Endodermal cell (in vitro differentiated cells): ENCODE measurements at regions not wholly inside any gene's neighbourhood (a gene's known extent, or its start where the extent isn't known, plus 50 kb on each side); places are given as distances from the start of the nearest gene placed in this dataset.

Source experiments
- DNase-seq: peaks from one replicate; pipeline ENCODE4 v3.0.0-alpha.2; 2017
- H3K27ac ChIP-seq: 2 replicates; pipeline ENCODE4 v1.5.1; 2013; ENCODE audit warnings: mild to moderate bottlenecking, low read depth, low read length, moderate library complexity
- H3K27me3 ChIP-seq: 2 replicates; pipeline ENCODE4 v1.6.1; 2013; ENCODE audit warnings: mild to moderate bottlenecking, low read length, moderate library complexity; ENCODE audit not compliant: insufficient read depth, control insufficient read depth, poor library complexity, severe bottlenecking
- H3K36me3 ChIP-seq: 2 replicates; pipeline ENCODE4 v1.7.0; 2013; ENCODE audit warnings: mild to moderate bottlenecking, low read length, moderate library complexity; ENCODE audit not compliant: control insufficient read depth, insufficient read depth
- H3K4me1 ChIP-seq: one replicate; pipeline ENCODE4 v1.7.0; 2013; ENCODE audit warnings: low read length; ENCODE audit not compliant: control insufficient read depth, insufficient read depth
- H3K4me3 ChIP-seq: 2 replicates; pipeline ENCODE4 v1.5.1; 2013; ENCODE audit warnings: mild to moderate bottlenecking, low read length, moderate library complexity
- H3K9ac ChIP-seq: 2 replicates; pipeline ENCODE4 v1.6.1; 2013; ENCODE audit warnings: mild to moderate bottlenecking, low read length, moderate library complexity; ENCODE audit not compliant: poor library complexity, severe bottlenecking; ENCODE audit errors: extremely low read depth
- H3K9me3 ChIP-seq: 2 replicates; pipeline ENCODE4 v1.6.1; 2013; ENCODE audit warnings: mild to moderate bottlenecking, low read length, moderate library complexity; ENCODE audit not compliant: control insufficient read depth
- H3K27ac Mint-ChIP-seq: 2 replicates; pipeline ENCODE4 v1.8.0; 2020; ENCODE audit warnings: mixed read lengths
- H3K27me3 Mint-ChIP-seq: 2 replicates; pipeline ENCODE4 v1.8.0; 2021; ENCODE audit warnings: mild to moderate bottlenecking, mixed read lengths; ENCODE audit not compliant: insufficient read depth
- H3K36me3 Mint-ChIP-seq: 2 replicates; pipeline ENCODE4 v1.8.0; 2020; ENCODE audit warnings: low read depth, mixed read lengths
- H3K4me1 Mint-ChIP-seq: 2 replicates; pipeline ENCODE4 v1.8.0; 2020; ENCODE audit warnings: mixed read lengths
- H3K4me3 Mint-ChIP-seq: 2 replicates; pipeline ENCODE4 v1.8.0; 2020; ENCODE audit warnings: mild to moderate bottlenecking, moderate library complexity, mixed read lengths
- H3K9me3 Mint-ChIP-seq: 2 replicates; pipeline ENCODE4 v1.8.0; 2020; ENCODE audit warnings: mild to moderate bottlenecking, mixed read lengths
- WGBS, 2 experiments: methylation state at CpG; one replicate each; pipeline versions ENCODE4 v1.1.5 to v1.1.7; 2013; ENCODE audit warnings: missing lambda C conversion rate in 2 of 2, mixed read lengths in 1 of 2; ENCODE audit not compliant: insufficient coverage in 1 of 2, insufficient read length in 1 of 2; 5-methylcytosine and 5-hydroxymethylcytosine counted together
- TF ChIP-seq, protein P1 (sequence below): fragments of 200-600 bp; sonication (generic); conservative IDR thresholded peaks from 2 replicates; pipeline ENCODE4 v1.5.0; 2021; ENCODE audit warnings: antibody characterized with exemption, mild to moderate bottlenecking

DNA sequence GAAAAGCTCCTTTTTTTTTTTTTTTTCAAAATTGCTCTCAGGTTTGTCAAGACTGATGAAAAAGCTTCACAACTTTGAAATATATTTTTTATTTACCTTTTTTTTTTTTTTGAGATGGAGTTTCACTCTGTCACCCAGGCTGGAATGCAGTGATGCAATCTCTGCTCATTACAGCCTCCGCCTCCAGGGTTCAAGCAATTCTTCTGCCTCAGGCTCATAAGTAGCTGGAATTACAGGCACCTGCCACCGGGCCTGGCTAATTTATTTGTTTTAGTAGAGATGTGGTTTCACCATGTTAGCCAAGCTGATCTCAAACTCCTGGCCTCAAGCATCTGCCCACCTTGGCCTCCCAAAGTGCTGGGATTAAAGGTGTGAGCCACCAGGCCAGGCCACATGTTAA, 1515.0 kb downstream of the OTOL1 start:
- Histone ChIP-seq H3K27me3 (no peaks in the 10 kb centered on the region), H3K27ac (no peak overlapping the region), H3K9ac (no peak overlapping the region), H3K4me3 (no peak overlapping the region), H3K9me3 (no peaks in the 10 kb centered on the region), H3K4me1 (no peaks in the 10 kb centered on the region), H3K36me3 (no peaks in the 10 kb centered on the region)
- no peak for DNase-seq
- Mint-ChIP-seq H3K4me3 (no peak overlapping the region), H3K27ac (no peak overlapping the region), H3K27me3 (no peaks in the 10 kb centered on the region), H3K9me3 (peaks cover under 1% of the 10 kb centered on the region), H3K36me3 (no peaks in the 10 kb centered on the region), H3K4me1 (no peaks in the 10 kb centered on the region)
- WGBS, 2 experiments, result 80 to 89% methylated on average over 2 of the region's 2 CpGs
- TF ChIP-seq, protein P1, sequence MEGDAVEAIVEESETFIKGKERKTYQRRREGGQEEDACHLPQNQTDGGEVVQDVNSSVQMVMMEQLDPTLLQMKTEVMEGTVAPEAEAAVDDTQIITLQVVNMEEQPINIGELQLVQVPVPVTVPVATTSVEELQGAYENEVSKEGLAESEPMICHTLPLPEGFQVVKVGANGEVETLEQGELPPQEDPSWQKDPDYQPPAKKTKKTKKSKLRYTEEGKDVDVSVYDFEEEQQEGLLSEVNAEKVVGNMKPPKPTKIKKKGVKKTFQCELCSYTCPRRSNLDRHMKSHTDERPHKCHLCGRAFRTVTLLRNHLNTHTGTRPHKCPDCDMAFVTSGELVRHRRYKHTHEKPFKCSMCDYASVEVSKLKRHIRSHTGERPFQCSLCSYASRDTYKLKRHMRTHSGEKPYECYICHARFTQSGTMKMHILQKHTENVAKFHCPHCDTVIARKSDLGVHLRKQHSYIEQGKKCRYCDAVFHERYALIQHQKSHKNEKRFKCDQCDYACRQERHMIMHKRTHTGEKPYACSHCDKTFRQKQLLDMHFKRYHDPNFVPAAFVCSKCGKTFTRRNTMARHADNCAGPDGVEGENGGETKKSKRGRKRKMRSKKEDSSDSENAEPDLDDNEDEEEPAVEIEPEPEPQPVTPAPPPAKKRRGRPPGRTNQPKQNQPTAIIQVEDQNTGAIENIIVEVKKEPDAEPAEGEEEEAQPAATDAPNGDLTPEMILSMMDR, result no peak

DNA sequence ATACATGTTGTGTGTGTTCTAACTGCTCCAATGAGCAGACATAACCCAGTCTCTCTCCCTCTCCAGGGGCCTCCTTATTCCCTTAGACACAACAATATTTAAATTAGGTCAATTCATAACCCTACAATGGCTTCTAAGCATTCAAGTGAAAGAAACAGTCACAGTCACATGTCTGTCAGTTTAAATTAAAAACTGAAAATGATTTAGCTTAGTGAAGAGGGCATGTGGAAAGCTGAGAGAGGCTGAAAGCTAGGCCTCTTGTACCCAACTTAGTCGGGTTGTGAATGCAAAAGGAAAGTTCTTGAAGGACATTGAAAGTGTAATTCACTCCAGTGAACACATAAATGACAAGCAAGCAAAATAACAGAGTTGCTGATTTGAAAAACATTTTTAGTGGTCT, 1519.6 kb downstream of the OTOL1 start:
- H3K4me1 ChIP-seq, result no peaks in the 10 kb centered on the region
- TF ChIP-seq, protein P1, result no peak
- peaks cover 10% of the 10 kb centered on the region for H3K9me3 Mint-ChIP-seq
- H3K27me3 Mint-ChIP-seq, result no peaks in the 10 kb centered on the region
- no peak overlapping the region for H3K27ac Mint-ChIP-seq
- no peak overlapping the region for H3K4me3 ChIP-seq
- peaks cover 7% of the 10 kb centered on the region for H3K9me3 ChIP-seq
- no peak for DNase-seq
- H3K4me3 Mint-ChIP-seq, result no peak overlapping the region
- H3K9ac ChIP-seq, result no peak overlapping the region
- no peaks in the 10 kb centered on the region for H3K4me1 Mint-ChIP-seq
- H3K36me3 ChIP-seq, result no peaks in the 10 kb centered on the region
- 84% methylated on average over 1 of the region's 1 CpG; no CpG with 5 or more reads in 1 of the 2 experiments for WGBS, 2 experiments
- no peak overlapping the region for H3K27ac ChIP-seq
- H3K27me3 ChIP-seq, result no peaks in the 10 kb centered on the region
- peaks cover 15% of the 10 kb centered on the region for H3K36me3 Mint-ChIP-seq

DNA sequence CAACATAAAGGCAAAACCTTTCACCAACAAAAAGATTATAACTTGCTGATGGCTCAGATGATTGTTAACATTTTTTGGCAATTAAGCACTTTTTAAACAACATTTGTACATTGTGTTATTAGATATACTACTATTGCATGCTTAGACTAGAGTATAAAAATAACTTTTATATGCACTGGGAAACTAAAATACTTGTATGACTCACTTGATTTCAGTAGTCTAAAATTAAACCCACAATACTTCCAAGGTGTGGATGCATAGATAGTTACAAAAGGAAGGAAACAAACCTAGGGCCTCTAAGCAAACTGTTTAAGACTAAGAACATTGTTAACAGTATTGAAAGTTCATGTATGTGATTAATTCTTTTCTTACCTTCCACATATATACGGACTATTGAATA, 1521.5 kb downstream of the OTOL1 start:
- H3K4me1 Mint-ChIP-seq, result no peaks in the 10 kb centered on the region
- no CpG with 5 or more reads among the region's 1 CpG for WGBS, 2 experiments
- peaks cover 10% of the 10 kb centered on the region for H3K9me3 Mint-ChIP-seq
- no peak for DNase-seq
- H3K4me3 Mint-ChIP-seq, result no peak overlapping the region
- H3K27me3 Mint-ChIP-seq, result no peaks in the 10 kb centered on the region
- Histone ChIP-seq H3K4me1 (no peaks in the 10 kb centered on the region), H3K9ac (no peak overlapping the region), H3K27ac (no peak overlapping the region), H3K9me3 (peaks cover 7% of the 10 kb centered on the region), H3K27me3 (no peaks in the 10 kb centered on the region), H3K36me3 (no peaks in the 10 kb centered on the region), H3K4me3 (no peak overlapping the region)
- TF ChIP-seq, protein P1, result no peak
- H3K27ac Mint-ChIP-seq, result no peak overlapping the region
- peaks cover 15% of the 10 kb centered on the region for H3K36me3 Mint-ChIP-seq
